HG02610 (cell line): ENCODE measurements at regions not wholly inside any gene's neighbourhood (a gene's known extent, or its start where the extent isn't known, plus 50 kb on each side); places are given as distances from the start of the nearest gene placed in this dataset.

Experiments used
- ATAC-seq: cut with Tn5 transposase; IDR thresholded peaks from one replicate; pipeline ENCODE4 v1.9.1; 2021; ENCODE audit warnings: mild to moderate bottlenecking, moderate library complexity; ENCODE audit not compliant: unreplicated experiment

GRCh38 chr5:1748271-1748670 lies 51.4 kb downstream of the MRPL36 start:
- ATAC-seq, result no peak

- no peak for ATAC-seq
Observed at GRCh38 chr5:1747803-1748085, 51.9 kb downstream of the MRPL36 start.

- ATAC-seq, result no peak
Observed at GRCh38 chr5:1747079-1747802, 52.4 kb downstream of the MRPL36 start.

- no peak for ATAC-seq
Observed at GRCh38 chr5:1746371-1747078, 53.1 kb downstream of the MRPL36 start.

- ATAC-seq, result no peak
Observed at GRCh38 chr5:1745796-1746370, 53.8 kb downstream of the MRPL36 start.

GRCh38 chr5:1745123-1745795 lies 54.4 kb downstream of the MRPL36 start:
- ATAC-seq, result no peak

GRCh38 chr5:1744393-1745122 lies 55.1 kb downstream of the MRPL36 start:
- ATAC-seq, result no peak

- ATAC-seq, result no peak
Observed at GRCh38 chr5:1743769-1744085, 55.9 kb downstream of the MRPL36 start.

GRCh38 chr5:1743061-1743768 lies 56.4 kb downstream of the MRPL36 start:
- no peak for ATAC-seq

- ATAC-seq, result no peak
Observed at GRCh38 chr5:1737790-1738405, 61.7 kb downstream of the MRPL36 start.

GRCh38 chr5:1736889-1737711 lies 62.5 kb downstream of the MRPL36 start:
- ATAC-seq, result no peak

GRCh38 chr5:1736065-1736464 lies 63.6 kb downstream of the MRPL36 start:
- no peak for ATAC-seq

- no peak for ATAC-seq
Observed at GRCh38 chr5:1735320-1735970, 64.2 kb downstream of the MRPL36 start.

- ATAC-seq, result no peak
Observed at GRCh38 chr5:1734908-1735289, 64.7 kb downstream of the MRPL36 start.

GRCh38 chr5:1734271-1734907 lies 65.2 kb downstream of the MRPL36 start:
- ATAC-seq, result no peak

GRCh38 chr5:1733369-1733768 lies 66.3 kb downstream of the MRPL36 start:
- no peak for ATAC-seq

GRCh38 chr5:1732945-1733344 lies 66.7 kb downstream of the MRPL36 start:
- no peak for ATAC-seq

GRCh38 chr5:1732238-1732941 lies 67.2 kb downstream of the MRPL36 start:
- no peak for ATAC-seq
